PC-9 (cell line): ENCODE measurements at regions not wholly inside any gene's neighbourhood (a gene's known extent, or its start where the extent isn't known, plus 50 kb on each side); places are given as distances from the start of the nearest gene placed in this dataset.

Experiments
- BruUV-seq: library from RNA; stranded (reverse); fragments of 400-500 nt; replicated peaks from 2 replicates; lab custom pipeline; 2021; lab: Mats Ljungman, UMichigan
- CTCF ChIA-PET: fragments of 300-600 bp; sonication (Branson Sonifier 250); formaldehyde crosslinking; loops from one replicate; lab custom pipeline; 2022; ENCODE audit warnings: antibody characterized with exemption; lab: Charles Lee
- POLR2A ChIA-PET: fragments of 300-600 bp; sonication (Branson Sonifier 250); formaldehyde crosslinking; loops from one replicate; lab custom pipeline; 2022; ENCODE audit warnings: antibody characterized with exemption; ENCODE audit not compliant: unreplicated experiment; lab: Charles Lee
- DNase-seq, 2 experiments: peaks; one replicate each; pipeline versions ENCODE4 v3.0.0 to v3.0.0-alpha.2; 2015 to 2022; ENCODE audit warnings: mixed read lengths in 1 of 2
- H2AFZ ChIP-seq: fragments of 200-600 bp; sonication (generic); 2 replicates; pipeline ENCODE4 v1.8.1; 2017; ENCODE audit warnings: antibody characterized with exemption
- H3F3A ChIP-seq: fragments of 200-600 bp; sonication (generic); 2 replicates; pipeline ENCODE4 v1.8.1; 2017; ENCODE audit warnings: antibody characterized with exemption, mild to moderate bottlenecking, low read depth; ENCODE audit not compliant: insufficient read depth
- H3K27ac ChIP-seq: fragments of 200-600 bp; sonication (generic); 2 replicates; pipeline ENCODE4 v1.6.1; 2016; ENCODE audit warnings: mixed run types
- H3K27me3 ChIP-seq: fragments of 200-600 bp; sonication (generic); 2 replicates; pipeline ENCODE4 v1.6.1; 2016; ENCODE audit warnings: low read depth, mixed run types; ENCODE audit not compliant: insufficient read depth
- H3K36me3 ChIP-seq: fragments of 200-600 bp; sonication (generic); 2 replicates; pipeline ENCODE4 v1.6.1; 2016; ENCODE audit warnings: low read depth, mixed run types
- H3K4me1 ChIP-seq: fragments of 200-600 bp; sonication (generic); replicated peaks from 2 replicates; pipeline ENCODE4 v1.6.1; 2016; ENCODE audit warnings: mixed run types; ENCODE audit not compliant: insufficient read depth
- H3K4me2 ChIP-seq: fragments of 200-600 bp; sonication (generic); 2 replicates; pipeline ENCODE4 v1.6.1; 2017; ENCODE audit warnings: mixed run types
- H3K4me3 ChIP-seq: fragments of 200-600 bp; sonication (generic); 2 replicates; pipeline ENCODE4 v1.6.1; 2016; ENCODE audit warnings: mixed run types
- H3K79me2 ChIP-seq: fragments of 200-600 bp; sonication (generic); 2 replicates; pipeline ENCODE4 v1.6.1; 2017; ENCODE audit warnings: low read depth, mixed run types
- H3K9me2 ChIP-seq: fragments of 200-600 bp; sonication (generic); 2 replicates; pipeline ENCODE4 v1.8.1; 2017; ENCODE audit warnings: mild to moderate bottlenecking; ENCODE audit not compliant: insufficient read depth
- H3K9me3 ChIP-seq: fragments of 200-600 bp; sonication (generic); 2 replicates; pipeline ENCODE4 v1.8.1; 2016; ENCODE audit warnings: low read depth; ENCODE audit not compliant: insufficient read depth
- H4K20me1 ChIP-seq: fragments of 200-600 bp; sonication (generic); 2 replicates; pipeline ENCODE4 v1.8.1; 2017; ENCODE audit not compliant: insufficient read depth
- CTCF ChIP-seq: fragments of 200-600 bp; sonication (generic); conservative IDR thresholded peaks from 2 replicates; pipeline ENCODE4 v1.6.1; 2017; ENCODE audit warnings: mixed run types, antibody characterized with exemption, mild to moderate bottlenecking, moderate library complexity
- EZH2 ChIP-seq: fragments of 200-600 bp; sonication (generic); IDR thresholded peaks from 2 replicates; pipeline ENCODE4 v1.8.0; 2017; ENCODE audit warnings: antibody characterized with exemption, low read depth
- intact Hi-C: fragments of 100-400 bp; cut with micrococcal nuclease; formaldehyde crosslinking; loops from one replicate; pipeline ENCODE4 v1.10.0; 2022; ENCODE audit not compliant: unreplicated experiment

GRCh38 chr4:180164799-180165198 lies 2078.4 kb upstream of the TENM3 start:
- no peak for DNase-seq

GRCh38 chr4:180169394-180169793 lies 2073.8 kb upstream of the TENM3 start:
- no peak overlapping the region for H3K27ac ChIP-seq
- TF ChIP-seq EZH2 (no peak), CTCF (no peak)
- no peaks in the 10 kb centered on the region for H3K9me3 ChIP-seq
- H3K4me1 ChIP-seq = no peaks in the 10 kb centered on the region
- no peaks in the 10 kb centered on the region for H3K79me2 ChIP-seq
- DNase-seq = no peak
- no peaks in the 10 kb centered on the region for H3F3A ChIP-seq
- POLR2A ChIA-PET = no interaction called here
- CTCF ChIA-PET = interaction anchor here (0.5 kb wide), 1 partner anchor 143 kb away, joined by 4 read pairs; no protein-coding TSS in a partner anchor
- no peak overlapping the region for H2AFZ ChIP-seq
- no peaks in the 10 kb centered on the region for H4K20me1 ChIP-seq
- H3K36me3 ChIP-seq = no peaks in the 10 kb centered on the region
- intact Hi-C loops = no loop called here
- no TSS peak for BruUV-seq
- no peaks in the 10 kb centered on the region for H3K9me2 ChIP-seq
- H3K4me2 ChIP-seq = no peak overlapping the region
- H3K4me3 ChIP-seq = no peak overlapping the region
- no peaks in the 10 kb centered on the region for H3K27me3 ChIP-seq

More at GRCh38 chr4:180164799-180165198, 2078.4 kb upstream of the TENM3 start:
- H3K27ac ChIP-seq = no peak overlapping the region
- no peaks in the 10 kb centered on the region for H3K27me3 ChIP-seq
- H3K4me2 ChIP-seq = no peak overlapping the region
- POLR2A ChIA-PET = no interaction called here
- no peaks in the 10 kb centered on the region for H4K20me1 ChIP-seq
- H2AFZ ChIP-seq = no peak overlapping the region
- H3K9me2 ChIP-seq = no peaks in the 10 kb centered on the region
- no peaks in the 10 kb centered on the region for H3K79me2 ChIP-seq
- H3K4me1 ChIP-seq = no peaks in the 10 kb centered on the region
- H3K9me3 ChIP-seq = no peaks in the 10 kb centered on the region
- no TSS peak for BruUV-seq
- CTCF ChIA-PET = no interaction called here
- H3K4me3 ChIP-seq = no peak overlapping the region
- no peaks in the 10 kb centered on the region for H3F3A ChIP-seq
- intact Hi-C loops = no loop called here
- H3K36me3 ChIP-seq = no peaks in the 10 kb centered on the region
- TF ChIP-seq CTCF (no peak), EZH2 (no peak)

DNA sequence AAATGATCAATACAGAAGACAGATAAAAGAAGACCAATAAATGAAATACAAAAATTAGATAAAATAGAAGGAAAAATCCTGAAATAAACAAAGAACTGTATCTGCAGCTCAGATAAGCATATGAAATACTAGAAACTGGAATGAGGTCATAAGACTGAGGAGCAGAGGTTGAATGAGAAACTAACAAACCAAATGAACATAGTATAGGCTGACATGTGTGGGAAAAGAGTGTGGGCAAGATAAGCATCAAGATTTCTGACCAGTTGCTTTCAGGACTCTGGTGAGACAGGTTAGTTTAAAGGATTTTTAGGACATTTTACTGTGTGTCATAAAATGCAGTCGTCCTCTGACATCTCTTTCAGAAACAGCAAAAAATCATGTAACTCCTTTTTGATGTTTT lies 2073.2 kb upstream of the TENM3 start:
- H3K4me2 ChIP-seq = no peak overlapping the region
- H3K9me3 ChIP-seq = no peaks in the 10 kb centered on the region
- no peak overlapping the region for H3K4me3 ChIP-seq
- H3K79me2 ChIP-seq = no peaks in the 10 kb centered on the region
- H2AFZ ChIP-seq = no peak overlapping the region
- H3K9me2 ChIP-seq = no peaks in the 10 kb centered on the region
- H3K27ac ChIP-seq = no peak overlapping the region
- H3K4me1 ChIP-seq = no peaks in the 10 kb centered on the region
- no peaks in the 10 kb centered on the region for H3F3A ChIP-seq
- CTCF ChIA-PET = interaction anchor here (0.5 kb wide), 1 partner anchor 142 kb away, joined by 4 read pairs; no protein-coding TSS in a partner anchor
- no peaks in the 10 kb centered on the region for H4K20me1 ChIP-seq
- no TSS peak for BruUV-seq
- intact Hi-C loops = no loop called here
- no peaks in the 10 kb centered on the region for H3K27me3 ChIP-seq
- TF ChIP-seq CTCF (no peak), EZH2 (no peak)
- POLR2A ChIA-PET = no interaction called here
- no peak for DNase-seq
- H3K36me3 ChIP-seq = no peaks in the 10 kb centered on the region
